Tibial nerve (tissue), 4 donors: ENCODE measurements at regions not wholly inside any gene's neighbourhood (a gene's known extent, or its start where the extent isn't known, plus 50 kb on each side); places are given as distances from the start of the nearest gene placed in this dataset.

Experiments used
- CTCF ChIP-seq, 5 experiments: fragments of 200-600 bp in 3 of 5; fragments of 450-650 bp in 2 of 5; sonication (generic) in 3 of 5; IDR thresholded peaks; one replicate each; pipeline ENCODE4 v1.5.1; 2016 to 2019; ENCODE audit warnings: antibody characterized with exemption in 5 of 5, mild to moderate bottlenecking in 3 of 5, moderate library complexity in 2 of 5
- EP300 ChIP-seq, 2 donors: sonication (generic); formaldehyde crosslinking; IDR thresholded peaks; one replicate each; pipeline ENCODE4 v1.6.1; 2017; ENCODE audit warnings: antibody characterized with exemption in 2 of 2, mild to moderate bottlenecking in 1 of 2

GRCh38 chr13:106989876-106990275, 421.9 kb upstream of the ARGLU1 start:
- TF ChIP-seq CTCF (IDR thresholded peaks at IDR 0.05) (no peak), EP300 (IDR thresholded peaks at IDR 0.05) (no peak)
